ENCODE measurements at regions not wholly inside any gene's neighbourhood (a gene's known extent, or its start where the extent isn't known, plus 50 kb on each side); places are given as distances from the start of the nearest gene placed in this dataset.
A peak's percentile ranks its signal among the peaks of the same experiment; 100 is the strongest.
"Not testable (repeated sequence)": the region's sequence is repeated elsewhere in the genome, so short reads cannot be mapped to it uniquely, and the experiment has no call there.

- H3K4me1 ChIP-seq, H3K36me3 ChIP-seq: not testable (repeated sequence)
Measured at GRCh38 chr1:761791-762190, 75.3 kb upstream of the OR4F16 start.

GRCh38 chr1:771449-771848, 85.0 kb upstream of the OR4F16 start:
- not testable (repeated sequence) for DNase-seq (ENCODE audit: low spot score in 2 of 2)
- 92% methylated on average over 5 of the region's 8 CpGs; no CpG with 5 or more reads in 1 of the 2 donors for WGBS, 2 donors

More at GRCh38 chr1:761791-762190, 75.3 kb upstream of the OR4F16 start:
- H3K9me3 ChIP-seq; DNase-seq (ENCODE audit: low spot score in 2 of 2); H3K4me3 ChIP-seq; H3K27me3 ChIP-seq; H3K27ac ChIP-seq: not testable (repeated sequence)
- WGBS, 2 donors, result no CpG with 5 or more reads among the region's 2 CpGs

GRCh38 chr1:777480-778180, 91.2 kb upstream of the OR4F16 start:
- DNase-seq (ENCODE audit: low spot score in 2 of 2), result not testable (repeated sequence)
- H3K27ac ChIP-seq, result peak overlapping the region in 3 of 4 donors; percentile 82 to 94 (median 86)
- WGBS, 2 donors, result 82 to 88% methylated on average over 23 of the region's 23 CpGs

More at GRCh38 chr1:771449-771848, 85.0 kb upstream of the OR4F16 start:
- H3K27ac ChIP-seq, H3K27me3 ChIP-seq, H3K4me1 ChIP-seq, H3K4me3 ChIP-seq, H3K9me3 ChIP-seq, H3K36me3 ChIP-seq: not testable (repeated sequence)

GRCh38 chr1:778451-779278, 92.2 kb upstream of the OR4F16 start:
- not testable (repeated sequence) for H3K27me3 ChIP-seq, H3K9me3 ChIP-seq, H3K36me3 ChIP-seq
- peak; percentile 18 to 85 (median 55) for TF ChIP-seq CTCF (IDR thresholded peaks at IDR 0.05)
- TF ChIP-seq EP300 (IDR thresholded peaks at IDR 0.05), result peak; percentile 95 to 99
- TF ChIP-seq POLR2A (IDR thresholded peaks at IDR 0.05), result peak; percentile 82 to 97
- Histone ChIP-seq H3K27ac (peak overlapping the region; percentile 66 to 94 (median 84)), H3K4me3 (peak overlapping the region; percentile 50 to 69 (median 62)), H3K4me1 (peaks cover 0 to 13% (median 5%) of the 10 kb centered on the region in 4 donors)
- peak; percentile 98 to 99 for DNase-seq (ENCODE audit: low spot score in 2 of 2)
- WGBS, 2 donors, result 0% methylated on average over 14 to 24 of the region's 65 CpGs

More at GRCh38 chr1:777480-778180, 91.2 kb upstream of the OR4F16 start:
- H3K4me3 ChIP-seq, result peak overlapping the region; percentile 50 to 69 (median 62)
- H3K9me3 ChIP-seq, H3K36me3 ChIP-seq, H3K27me3 ChIP-seq: not testable (repeated sequence)
- peaks cover 0 to 13% (median 5%) of the 10 kb centered on the region in 4 donors for H3K4me1 ChIP-seq

- H3K27ac ChIP-seq, result peak overlapping the region in 1 of 4 donors; percentile 24
- H3K36me3 ChIP-seq, H3K9me3 ChIP-seq, H3K27me3 ChIP-seq: not testable (repeated sequence)
- peak overlapping the region in 1 of 4 donors; percentile 67 for H3K4me3 ChIP-seq
- DNase-seq (ENCODE audit: low spot score in 2 of 2), result peak in 1 of 2 donors; percentile 9
- peaks cover 0 to 13% (median 5%) of the 10 kb centered on the region in 4 donors for H3K4me1 ChIP-seq
- 62 to 64% methylated on average over 11 to 13 of the region's 13 CpGs for WGBS, 2 donors
Measured at GRCh38 chr1:779621-780020, 93.2 kb upstream of the OR4F16 start.

- TF ChIP-seq EP300 (IDR thresholded peaks at IDR 0.05), result no peak
- 91 to 94% methylated on average over 13 of the region's 13 CpGs for WGBS, 2 donors
- no peaks in the 10 kb centered on the region for H3K27me3 ChIP-seq
- H3K27ac ChIP-seq, result no peak overlapping the region
- no peaks in the 10 kb centered on the region for H3K36me3 ChIP-seq
- no peak for DNase-seq (ENCODE audit: low spot score in 2 of 2)
- no peaks in the 10 kb centered on the region for H3K9me3 ChIP-seq
- H3K4me1 ChIP-seq, result no peaks in the 10 kb centered on the region
- H3K4me3 ChIP-seq, result no peak overlapping the region
Measured at GRCh38 chr1:788835-789234, 102.4 kb upstream of the OR4F16 start.

- not testable (repeated sequence) for H3K4me3 ChIP-seq; H3K9me3 ChIP-seq; H3K36me3 ChIP-seq; DNase-seq (ENCODE audit: low spot score in 2 of 2); H3K4me1 ChIP-seq; H3K27ac ChIP-seq; H3K27me3 ChIP-seq
- WGBS, 2 donors, result 93 to 95% methylated on average over 17 of the region's 17 CpGs
Measured at GRCh38 chr1:789606-790005, 103.2 kb upstream of the OR4F16 start.

GRCh38 chr1:790388-790930, 104.0 kb upstream of the OR4F16 start:
- not testable (repeated sequence) for H3K27ac ChIP-seq; H3K9me3 ChIP-seq; H3K4me3 ChIP-seq; H3K36me3 ChIP-seq; DNase-seq (ENCODE audit: low spot score in 2 of 2); H3K27me3 ChIP-seq; H3K4me1 ChIP-seq
- WGBS, 2 donors, result 86 to 91% methylated on average over 10 of the region's 10 CpGs

GRCh38 chr1:794310-794709, 107.9 kb upstream of the OR4F16 start:
- not testable (repeated sequence) for H3K27ac ChIP-seq; H3K9me3 ChIP-seq; H3K36me3 ChIP-seq; H3K4me3 ChIP-seq; DNase-seq (ENCODE audit: low spot score in 2 of 2); H3K27me3 ChIP-seq; H3K4me1 ChIP-seq
- WGBS, 2 donors, result 92 to 97% methylated on average over 6 of the region's 6 CpGs

GRCh38 chr1:794918-795584, 108.6 kb upstream of the OR4F16 start:
- WGBS, 2 donors, result 54 to 55% methylated on average over 5 to 9 of the region's 9 CpGs
- H3K4me1 ChIP-seq; H3K27me3 ChIP-seq; DNase-seq (ENCODE audit: low spot score in 2 of 2); H3K27ac ChIP-seq; H3K36me3 ChIP-seq; H3K4me3 ChIP-seq; H3K9me3 ChIP-seq: not testable (repeated sequence)

- 75% methylated on average over 2 of the region's 6 CpGs; no CpG with 5 or more reads in 1 of the 2 donors for WGBS, 2 donors
- H3K36me3 ChIP-seq; H3K9me3 ChIP-seq; H3K27me3 ChIP-seq; H3K27ac ChIP-seq; DNase-seq (ENCODE audit: low spot score in 2 of 2); H3K4me3 ChIP-seq; H3K4me1 ChIP-seq: not testable (repeated sequence)
Measured at GRCh38 chr1:797649-798048, 111.2 kb upstream of the OR4F16 start.

All from tibial nerve (tissue), 4 donors.